ENCODE measurements at regions not wholly inside any gene's neighbourhood (a gene's known extent, or its start where the extent isn't known, plus 50 kb on each side); places are given as distances from the start of the nearest gene placed in this dataset.

GRCh38 chr12:62194031-62194430, 66.2 kb upstream of the USP15 start:
- no peaks in the 10 kb centered on the region for H3K9me1 ChIP-seq (ENCODE audit: control insufficient read depth, extremely low read depth, insufficient read depth, low read length)
- H3K27ac ChIP-seq (ENCODE audit: control insufficient read depth, insufficient read depth, low read length) = no peak overlapping the region
- H4K20me1 ChIP-seq (ENCODE audit: control insufficient read depth, extremely low read depth, insufficient read depth, low read length) = no peaks in the 10 kb centered on the region
- TF ChIP-seq CTCF (optimal IDR thresholded peaks at IDR 0.05 in 1 of 3, IDR thresholded peaks at IDR 0.05 in 1 of 3, conservative IDR thresholded peaks at IDR 0.05 in 1 of 3; ENCODE audit: extremely low read depth in 1 of 3, insufficient read depth in 2 of 3, low read length in 3 of 3) = no peak
- TF ChIP-seq EZH2 (IDR thresholded peaks at IDR 0.05; ENCODE audit: low read length) = no peak
- no peak overlapping the region for H3K4me2 ChIP-seq (ENCODE audit: control insufficient read depth, extremely low read depth, insufficient read depth, low read depth, low read length)
- H3K36me3 ChIP-seq (ENCODE audit: control insufficient read depth in 2 of 2, extremely low read depth in 1 of 2, insufficient read depth in 2 of 2, low read length in 2 of 2) = no peaks in the 10 kb centered on the region
- dilution Hi-C loops (cut with MboI; ENCODE audit: extremely low pct_ligation_motif_present, low sequenced_read_pairs) = no loop called here
- peaks cover 30% of the 10 kb centered on the region for H3K27me3 ChIP-seq (ENCODE audit: control insufficient read depth, extremely low read depth, insufficient read depth, low read length)
- peak; percentile 29 for FAIRE-seq
- no peak overlapping the region for H2AFZ ChIP-seq (ENCODE audit: control insufficient read depth, low read length)
- H3K4me3 ChIP-seq (ENCODE audit: control insufficient read depth in 2 of 3, extremely low read depth in 1 of 3, insufficient read depth in 2 of 3, low read depth in 1 of 3, low read length in 3 of 3) = no peak overlapping the region
- H3K9ac ChIP-seq (ENCODE audit: control insufficient read depth, extremely low read depth, insufficient read depth, low read length) = no peak overlapping the region
- DNase-seq (ENCODE audit: low read depth, low spot score) = no peak
- H3K79me2 ChIP-seq (ENCODE audit: control insufficient read depth, insufficient read depth, low read length) = no peaks in the 10 kb centered on the region
- H3K9me3 ChIP-seq (ENCODE audit: control insufficient read depth, low read depth, low read length) = peaks cover 4% of the 10 kb centered on the region
- peaks cover 31% of the 10 kb centered on the region for H3K4me1 ChIP-seq (ENCODE audit: control insufficient read depth, extremely low read depth, insufficient read depth, low read length)

DNA sequence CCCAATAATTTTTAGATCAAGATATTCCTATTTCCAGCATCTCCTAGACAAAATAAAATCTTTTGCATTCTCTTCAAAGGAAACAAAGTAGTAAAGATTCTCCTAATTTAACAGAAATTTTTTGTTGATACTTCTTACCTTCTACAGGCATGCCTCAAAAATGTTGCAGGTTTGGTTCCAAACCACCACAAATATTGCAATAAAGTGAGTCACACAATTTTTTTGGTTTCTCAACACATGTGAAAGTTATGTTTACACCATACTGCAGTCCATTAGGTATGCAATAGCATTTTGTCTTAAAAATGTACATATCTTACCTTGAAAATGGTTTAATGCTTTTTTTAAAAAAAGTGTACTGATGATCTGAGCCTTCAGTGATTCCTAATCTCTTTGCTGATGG, 65.6 kb upstream of the USP15 start:
- no peaks in the 10 kb centered on the region for H3K36me3 ChIP-seq (ENCODE audit: control insufficient read depth in 2 of 2, extremely low read depth in 1 of 2, insufficient read depth in 2 of 2, low read length in 2 of 2)
- dilution Hi-C loops (cut with MboI; ENCODE audit: extremely low pct_ligation_motif_present, low sequenced_read_pairs) = no loop called here
- no peak overlapping the region for H3K9ac ChIP-seq (ENCODE audit: control insufficient read depth, extremely low read depth, insufficient read depth, low read length)
- H3K27me3 ChIP-seq (ENCODE audit: control insufficient read depth, extremely low read depth, insufficient read depth, low read length) = peaks cover 28% of the 10 kb centered on the region
- no peak overlapping the region for H3K4me3 ChIP-seq (ENCODE audit: control insufficient read depth in 2 of 3, extremely low read depth in 1 of 3, insufficient read depth in 2 of 3, low read depth in 1 of 3, low read length in 3 of 3)
- TF ChIP-seq CTCF (optimal IDR thresholded peaks at IDR 0.05 in 1 of 3, IDR thresholded peaks at IDR 0.05 in 1 of 3, conservative IDR thresholded peaks at IDR 0.05 in 1 of 3; ENCODE audit: extremely low read depth in 1 of 3, insufficient read depth in 2 of 3, low read length in 3 of 3) (no peak), EZH2 (IDR thresholded peaks at IDR 0.05; ENCODE audit: low read length) (no peak)
- H3K4me1 ChIP-seq (ENCODE audit: control insufficient read depth, extremely low read depth, insufficient read depth, low read length) = peaks cover 31% of the 10 kb centered on the region
- H3K27ac ChIP-seq (ENCODE audit: control insufficient read depth, insufficient read depth, low read length) = no peak overlapping the region
- H3K9me3 ChIP-seq (ENCODE audit: control insufficient read depth, low read depth, low read length) = peaks cover 4% of the 10 kb centered on the region
- H3K4me2 ChIP-seq (ENCODE audit: control insufficient read depth, extremely low read depth, insufficient read depth, low read depth, low read length) = peak overlapping the region; percentile 29
- DNase-seq (ENCODE audit: low read depth, low spot score) (peak; percentile 13), FAIRE-seq (peak; percentile 63)
- H3K9me1 ChIP-seq (ENCODE audit: control insufficient read depth, extremely low read depth, insufficient read depth, low read length) = no peaks in the 10 kb centered on the region
- H3K79me2 ChIP-seq (ENCODE audit: control insufficient read depth, insufficient read depth, low read length) = no peaks in the 10 kb centered on the region
- no peak overlapping the region for H2AFZ ChIP-seq (ENCODE audit: control insufficient read depth, low read length)
- no peaks in the 10 kb centered on the region for H4K20me1 ChIP-seq (ENCODE audit: control insufficient read depth, extremely low read depth, insufficient read depth, low read length)
